Fibroblast of gingiva (primary cell): ENCODE measurements at regions not wholly inside any gene's neighbourhood (a gene's known extent, or its start where the extent isn't known, plus 50 kb on each side); places are given as distances from the start of the nearest gene placed in this dataset.
"Not testable (repeated sequence)": the region's sequence is repeated elsewhere in the genome, so short reads cannot be mapped to it uniquely, and the experiment has no call there.

Experiments used
- DNase-seq: peaks from one replicate; pipeline ENCODE4 v3.0.0-alpha.2; 2011; ENCODE audit warnings: low read depth

DNA sequence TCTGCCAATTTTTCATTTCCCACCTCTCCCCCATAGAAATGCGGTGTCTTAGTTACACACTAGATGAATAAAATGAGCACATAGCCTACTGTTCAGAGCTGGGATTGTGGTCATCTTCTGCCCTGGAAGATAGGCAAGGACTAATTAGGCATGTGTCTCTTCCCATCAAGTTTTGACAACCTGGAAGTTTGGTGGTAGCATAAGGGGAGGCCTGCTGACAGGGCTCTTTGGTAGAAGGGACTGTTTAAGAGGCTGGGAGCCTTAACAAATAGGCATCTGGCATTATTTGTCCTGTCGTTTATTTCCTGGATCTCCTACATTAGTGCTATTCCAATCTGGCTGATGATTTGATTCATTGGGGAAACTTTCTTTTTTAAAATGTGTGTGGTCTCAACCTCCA lies 512.3 kb downstream of the ZNF385D start:
- DNase-seq, result no peak

DNA sequence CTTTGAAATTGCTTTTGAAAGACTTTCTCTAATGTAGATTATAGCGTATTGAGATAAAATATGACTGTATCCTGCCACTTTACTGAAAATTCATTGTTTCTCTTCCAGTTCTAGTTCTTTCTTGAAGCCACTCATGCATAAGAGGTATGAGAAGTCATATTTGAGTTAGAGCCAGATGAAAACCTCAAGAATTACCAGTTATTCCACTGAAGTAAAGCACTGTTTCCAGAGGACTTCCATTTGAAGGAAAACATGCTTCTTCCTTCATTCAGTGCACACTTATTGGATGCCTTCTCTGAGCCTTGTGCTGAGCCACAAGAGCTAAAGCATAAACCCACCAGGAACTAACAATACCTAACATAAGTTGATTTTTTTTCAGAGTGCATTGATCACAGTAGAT lies 513.4 kb downstream of the ZNF385D start:
- DNase-seq, result no peak

- no peak for DNase-seq
Observed at GRCh38 chr3:21235491-21235890, 515.5 kb downstream of the ZNF385D start.

DNA sequence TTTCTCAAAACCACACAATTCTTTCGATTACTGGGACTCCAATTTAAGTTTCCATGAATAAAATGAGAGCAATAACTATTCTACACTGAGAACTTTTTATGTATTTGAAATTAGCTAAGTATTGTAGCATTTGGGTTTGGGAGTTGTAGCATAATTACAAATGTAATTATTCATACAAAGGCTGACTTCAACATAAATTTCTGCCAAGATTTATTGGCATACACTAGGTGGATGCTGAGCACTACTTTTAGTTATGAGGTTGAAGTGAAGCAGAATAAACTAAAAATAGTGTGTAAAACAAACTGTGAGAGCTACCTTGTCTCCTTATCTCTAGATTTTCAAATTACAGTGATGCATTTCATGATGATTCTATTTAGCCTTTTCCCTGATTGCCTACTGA lies 516.1 kb downstream of the ZNF385D start:
- no peak for DNase-seq

DNA sequence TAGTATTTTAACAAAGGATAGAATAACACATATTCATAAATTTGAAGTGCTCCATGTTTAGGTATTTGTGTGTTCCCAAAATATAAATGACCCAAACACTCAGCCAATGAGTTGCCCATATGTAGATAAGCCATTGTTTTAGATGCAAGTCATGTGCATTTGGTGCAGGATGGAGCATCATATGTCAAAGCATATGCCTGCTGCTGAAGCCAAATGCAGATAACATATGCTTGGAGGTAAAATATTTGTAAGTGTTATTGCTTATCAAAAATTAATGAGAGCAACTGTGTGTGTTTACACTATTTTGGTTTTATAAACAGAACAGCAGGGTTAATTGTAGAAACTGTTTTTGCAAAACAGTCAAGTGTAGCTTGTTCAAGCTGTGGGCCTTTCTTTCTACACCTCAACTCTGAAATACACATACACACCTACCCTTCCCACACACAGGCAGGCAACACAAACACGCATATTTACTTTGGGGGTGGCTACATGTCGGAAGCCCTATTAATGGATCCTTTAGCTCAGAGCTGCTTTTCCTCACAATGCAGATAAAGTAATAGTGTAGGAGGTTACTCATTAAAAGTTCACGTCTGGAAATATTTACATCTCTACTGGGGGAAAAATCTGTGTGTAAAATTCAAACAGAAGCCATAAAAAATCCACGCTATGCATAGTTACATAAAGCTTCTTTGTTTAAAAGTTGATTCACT lies 521.4 kb downstream of the ZNF385D start:
- DNase-seq, result no peak

DNA sequence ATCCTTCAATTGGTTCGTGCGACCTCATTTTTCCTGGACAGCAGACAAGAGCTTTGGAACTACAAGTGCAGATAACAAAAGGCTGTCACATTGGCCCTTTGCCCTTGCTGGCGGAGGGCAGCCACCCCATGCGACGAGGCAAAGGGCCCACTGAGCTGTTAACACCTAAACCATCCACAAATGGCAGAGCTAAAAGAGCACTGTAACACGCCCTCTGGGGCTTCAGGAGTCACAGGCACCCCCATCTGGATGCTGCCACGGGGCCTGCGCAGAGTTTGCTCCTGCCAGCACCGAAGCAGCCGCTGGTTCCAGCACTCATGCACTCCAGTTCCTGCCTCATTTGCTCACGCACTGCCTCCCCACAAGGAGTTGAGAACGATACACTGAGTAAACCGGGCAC lies 524.9 kb downstream of the ZNF385D start:
- no peak for DNase-seq

- no peak for DNase-seq
Observed at GRCh38 chr3:21220944-21221343, 530.1 kb downstream of the ZNF385D start.

- no peak for DNase-seq
Observed at GRCh38 chr3:21216598-21216997, 534.4 kb downstream of the ZNF385D start.

DNA sequence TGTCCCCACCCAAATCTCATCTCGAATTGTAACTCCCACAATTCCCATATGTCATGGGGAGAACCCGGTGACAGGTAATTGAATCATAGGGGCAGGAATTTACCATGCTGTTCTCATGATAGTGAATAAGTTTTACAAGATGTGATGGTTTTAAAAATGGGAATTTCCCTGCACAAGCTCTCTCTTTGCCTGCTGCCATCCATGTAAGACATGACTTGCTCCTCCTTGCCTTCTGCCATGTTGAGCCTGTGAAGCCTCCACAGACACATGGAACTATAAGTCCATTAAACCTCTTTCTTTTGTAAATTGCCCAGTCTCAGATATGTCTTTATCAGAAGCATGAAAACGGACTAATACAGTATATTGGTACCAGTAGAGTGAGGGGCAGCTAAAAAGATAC lies 546.9 kb downstream of the ZNF385D start:
- DNase-seq, result not testable (repeated sequence)

GRCh38 chr3:21195203-21195602 lies 555.8 kb downstream of the ZNF385D start:
- DNase-seq, result no peak

DNA sequence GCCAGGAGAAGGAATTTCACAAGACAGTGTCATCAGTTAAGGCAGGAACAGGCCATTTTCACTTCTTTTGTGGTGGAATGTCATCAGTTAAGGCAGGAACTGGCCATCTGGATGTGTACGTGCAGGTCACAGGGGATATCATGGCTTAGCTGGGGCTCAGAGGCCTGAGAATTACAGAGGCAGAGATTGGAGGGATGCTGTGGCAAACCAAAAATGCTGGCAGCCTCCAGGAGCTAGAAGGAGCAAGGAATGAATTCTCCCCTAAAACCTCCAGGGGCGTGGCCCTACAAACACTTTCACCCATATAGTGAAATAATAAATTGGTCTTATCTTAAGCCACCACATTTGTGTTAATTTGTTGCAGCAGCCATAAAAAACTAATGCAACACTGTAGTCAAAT lies 557.0 kb downstream of the ZNF385D start:
- DNase-seq, result not testable (repeated sequence)

DNA sequence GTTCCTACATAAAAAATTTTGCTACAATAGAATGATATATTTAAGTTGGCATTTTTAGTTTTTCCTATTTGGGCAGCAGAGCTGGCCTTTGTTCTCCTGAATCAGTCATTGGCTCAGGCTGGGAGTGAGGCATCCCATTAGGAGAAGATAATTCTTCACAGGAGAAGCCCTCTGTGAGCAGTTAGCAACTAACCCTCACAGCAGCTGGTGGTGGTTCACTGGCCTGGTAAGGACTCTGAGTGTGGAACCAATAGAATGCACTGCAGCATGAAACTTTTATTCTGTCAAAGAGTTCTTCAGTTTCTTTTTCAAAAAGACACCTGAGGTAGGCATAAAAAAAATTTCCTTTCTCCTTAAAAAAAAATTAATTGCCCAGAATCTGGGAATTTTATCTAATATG lies 562.6 kb downstream of the ZNF385D start:
- DNase-seq, result no peak

DNA sequence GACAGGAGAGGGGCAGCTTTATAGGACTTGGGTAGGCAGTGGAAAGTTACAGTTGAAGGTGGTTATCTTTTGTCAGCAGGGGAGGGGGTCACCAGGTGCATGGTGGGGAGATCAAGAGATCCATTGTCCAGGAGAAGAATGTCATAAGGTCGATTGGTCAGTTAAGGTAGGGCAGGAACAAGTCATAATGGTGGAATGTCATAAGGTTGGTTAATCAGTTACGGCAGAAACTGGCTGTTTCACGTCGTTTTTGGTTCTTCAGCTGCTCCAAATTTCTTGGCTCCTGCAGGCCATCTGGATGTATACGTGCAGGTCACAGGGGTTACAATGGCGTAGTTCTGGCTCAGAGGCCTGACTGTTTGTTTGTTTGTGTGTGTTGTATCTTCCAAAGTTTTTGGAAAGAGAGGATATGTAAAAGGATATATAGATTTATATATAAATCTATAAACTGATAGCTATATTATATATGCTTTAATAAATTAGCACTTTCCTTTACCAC lies 565.1 kb downstream of the ZNF385D start:
- DNase-seq, result no peak

DNA sequence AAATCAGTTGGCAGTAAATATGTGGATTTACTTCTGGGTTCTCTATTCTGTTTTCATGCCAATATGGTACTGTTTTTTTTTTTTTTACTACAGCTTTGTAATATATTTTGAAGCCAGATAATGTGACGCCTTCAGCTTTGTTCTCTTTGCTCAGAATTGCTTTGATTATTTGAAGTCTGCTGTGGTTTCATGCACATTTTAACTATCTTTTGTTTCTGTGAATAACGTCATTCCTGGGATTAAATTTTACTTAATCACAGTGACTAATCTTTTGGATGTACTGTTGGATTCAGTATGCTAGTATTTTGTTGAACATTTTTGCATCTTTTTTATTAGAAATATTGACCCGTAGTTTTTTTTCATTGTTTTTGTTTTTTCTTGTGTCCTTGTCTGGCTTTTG lies 576.5 kb downstream of the ZNF385D start:
- no peak for DNase-seq

- no peak for DNase-seq
Observed at GRCh38 chr3:21170964-21171363, 580.0 kb downstream of the ZNF385D start.

GRCh38 chr3:21169948-21170347 lies 581.1 kb downstream of the ZNF385D start:
- no peak for DNase-seq

DNA sequence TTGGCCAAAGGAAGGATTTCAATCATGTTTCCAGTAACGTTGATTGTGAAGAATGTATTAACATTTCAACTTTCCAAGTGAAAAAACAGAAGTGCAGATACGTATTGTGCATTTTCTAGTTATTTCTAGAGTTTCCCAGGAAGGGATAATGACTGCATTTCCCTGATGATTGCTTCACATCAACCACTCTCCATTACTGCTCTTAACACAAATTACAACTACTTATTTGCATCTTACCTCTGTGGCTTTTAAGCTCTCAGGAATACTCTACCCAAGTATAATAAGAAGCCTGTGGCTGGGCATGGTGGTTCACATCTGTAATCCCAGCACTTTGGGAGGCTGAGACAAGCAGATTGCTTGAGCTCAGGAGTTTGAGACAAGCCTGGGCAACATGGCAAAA lies 582.5 kb downstream of the ZNF385D start:
- DNase-seq, result no peak

- no peak for DNase-seq
Observed at GRCh38 chr3:21163956-21164355, 587.1 kb downstream of the ZNF385D start.

DNA sequence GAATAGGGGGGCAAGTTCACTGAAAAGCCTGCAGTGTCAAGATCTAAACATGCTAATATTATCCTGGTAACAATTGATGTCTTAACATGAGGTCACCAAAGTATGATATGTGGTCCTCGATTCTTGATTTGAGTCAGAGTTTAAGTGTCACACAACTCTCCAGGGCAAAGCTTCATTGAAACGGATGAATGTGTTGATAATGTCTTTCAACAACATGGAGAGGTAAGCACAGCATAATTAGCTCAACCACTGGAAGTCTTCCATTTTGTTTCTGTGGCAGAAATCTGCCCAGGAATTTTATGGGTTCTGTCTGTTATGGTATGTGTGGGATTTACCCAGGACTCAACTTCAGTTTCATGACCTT lies 591.5 kb downstream of the ZNF385D start:
- no peak for DNase-seq

DNA sequence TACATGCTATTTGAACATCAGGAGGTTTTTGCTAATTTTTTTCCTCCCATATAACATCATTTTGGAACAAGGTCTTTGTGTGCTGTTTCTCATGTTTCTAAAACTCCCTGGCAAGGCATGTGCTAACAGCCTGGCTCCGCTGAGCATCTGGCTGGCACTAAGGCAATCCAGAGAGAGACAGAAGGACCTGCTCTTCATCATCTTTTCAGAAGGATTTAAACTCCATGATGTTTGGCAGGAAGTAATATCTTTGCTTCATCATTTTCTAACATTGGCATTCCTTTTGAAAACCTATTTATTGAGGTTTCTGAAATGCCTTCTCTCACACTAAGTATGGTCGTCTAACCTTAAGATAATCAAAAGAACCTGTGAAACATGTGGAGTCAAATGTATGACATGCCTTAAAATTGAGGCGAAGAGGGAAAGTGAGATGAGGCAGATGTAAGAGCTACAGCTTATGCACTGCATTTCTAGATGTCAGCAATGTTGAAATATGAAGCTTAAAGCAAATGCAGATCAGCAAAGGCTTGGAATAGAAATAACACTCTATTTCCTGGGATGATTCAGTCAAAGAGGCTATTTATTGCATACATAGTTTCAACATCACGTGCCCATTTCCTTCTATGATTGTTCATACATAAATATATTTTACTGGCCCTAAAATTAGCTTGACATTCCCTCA lies 592.0 kb downstream of the ZNF385D start:
- no peak for DNase-seq

- no peak for DNase-seq
Observed at GRCh38 chr3:21154911-21155310, 596.1 kb downstream of the ZNF385D start.

DNA sequence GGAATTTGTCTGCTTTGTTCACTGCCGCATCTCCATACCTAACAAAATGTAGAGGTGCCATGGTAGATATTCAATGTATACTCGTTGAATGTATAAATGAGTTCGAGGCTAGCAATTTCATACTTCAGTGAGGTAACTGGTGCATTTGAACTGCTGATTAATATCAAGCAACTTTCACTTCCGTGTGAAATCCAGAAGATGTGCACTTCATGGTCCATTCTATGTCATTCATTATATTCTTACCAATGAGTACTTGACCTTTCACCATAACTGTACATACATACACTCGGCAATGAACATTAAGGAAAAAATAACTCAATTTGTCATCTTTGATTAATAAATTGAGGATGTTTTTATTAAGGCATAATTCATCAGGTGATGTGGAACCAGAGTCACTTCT lies 598.5 kb downstream of the ZNF385D start:
- no peak for DNase-seq

- DNase-seq, result no peak
Observed at GRCh38 chr3:21142949-21143348, 608.1 kb downstream of the ZNF385D start.

DNA sequence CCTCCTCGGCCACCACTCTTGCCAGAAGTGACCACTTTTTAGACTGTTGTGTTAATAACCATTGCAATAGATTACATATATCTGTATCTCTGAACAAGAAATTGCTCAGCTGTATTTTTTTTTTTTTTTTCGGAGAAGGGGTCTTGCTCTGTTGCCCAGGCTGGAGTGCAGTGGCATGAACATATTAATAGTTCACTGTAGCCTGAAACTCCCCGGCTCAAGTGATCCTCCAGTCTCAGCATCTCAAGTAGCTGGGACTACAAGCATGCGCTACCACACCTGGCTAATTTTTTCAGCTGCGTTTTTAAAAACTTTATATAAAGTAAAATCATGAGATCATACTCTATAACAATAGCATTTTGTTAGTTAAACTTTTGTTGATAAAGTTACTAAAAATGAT lies 609.0 kb downstream of the ZNF385D start:
- DNase-seq, result no peak
